Body of pancreas (tissue), 4 donors: ENCODE measurements at regions not wholly inside any gene's neighbourhood (a gene's known extent, or its start where the extent isn't known, plus 50 kb on each side); places are given as distances from the start of the nearest gene placed in this dataset.

Experiments
- ATAC-seq: fragments of 150-250 bp; one replicate; pipeline ENCODE4 v1.9.1; 2016
- DNase-seq, 4 donors: peaks; one replicate each; pipeline ENCODE4 v3.0.0-alpha.2; 2019
- H3K27ac ChIP-seq, 4 donors: fragments of 200-600 bp; sonication (generic); 1 replicate in 3 of 4; 2 replicates in 1 of 4; pipeline versions ENCODE4 v1.5.1 to v1.6.1; 2016 to 2019; ENCODE audit warnings: mild to moderate bottlenecking in 1 of 4, mixed read lengths in 1 of 4, moderate library complexity in 1 of 4
- H3K27me3 ChIP-seq, 2 donors: fragments of 200-600 bp; sonication (generic); one replicate each; pipeline ENCODE4 v1.6.0; 2016; ENCODE audit warnings: mild to moderate bottlenecking in 1 of 2
- H3K36me3 ChIP-seq, 2 donors: fragments of 200-600 bp; sonication (generic); replicated peaks in 1 of 2; 2 replicates each; pipeline ENCODE4 v1.5.1; 2016; ENCODE audit warnings: low read depth in 2 of 2; ENCODE audit not compliant: insufficient read depth in 1 of 2
- H3K4me1 ChIP-seq: fragments of 200-600 bp; sonication (generic); one replicate; pipeline ENCODE4 v1.6.0; 2016
- H3K4me3 ChIP-seq, 2 donors: fragments of 200-600 bp; sonication (generic); 1 replicate in 1 of 2; 2 replicates in 1 of 2; pipeline ENCODE4 v1.5.1; 2016 to 2019
- H3K9me3 ChIP-seq, 3 donors: fragments of 200-600 bp; sonication (generic); 1 replicate in 2 of 3; 2 replicates in 1 of 3; pipeline ENCODE4 v1.5.1; 2016
- CTCF ChIP-seq, 7 experiments: fragments of 450-650 bp in 4 of 7; fragments of 200-600 bp in 3 of 7; sonication (generic) in 3 of 7; IDR thresholded peaks; one replicate each; pipeline ENCODE4 v1.5.1; 2016 to 2019; ENCODE audit warnings: antibody characterized with exemption in 7 of 7
- POLR2A ChIP-seq, 3 donors: fragments of 450-650 bp; IDR thresholded peaks; one replicate each; pipeline ENCODE4 v1.6.1; 2016; ENCODE audit warnings: antibody characterized with exemption in 3 of 3, mild to moderate bottlenecking in 2 of 3
- WGBS, 2 donors: methylation state at CpG; one replicate each; pipeline ENCODE4 v1.1.5; 2017; 5-methylcytosine and 5-hydroxymethylcytosine counted together
- intact Hi-C: fragments of 100-400 bp; cut with DNase I; formaldehyde crosslinking; loops from one replicate; pipeline ENCODE4 v1.15.1; 2023

- ATAC-seq (no peak), DNase-seq (no peak)
- no peak for TF ChIP-seq POLR2A (IDR thresholded peaks at IDR 0.05)
- no peak for TF ChIP-seq CTCF (IDR thresholded peaks at IDR 0.05)
- no peak overlapping the region for H3K4me3 ChIP-seq
- 83 to 90% methylated on average over 33 to 41 of the region's 41 CpGs for WGBS, 2 donors
- no peaks in the 10 kb centered on the region for H3K9me3 ChIP-seq
- no peaks in the 10 kb centered on the region for H3K27me3 ChIP-seq
- no peaks in the 10 kb centered on the region for H3K4me1 ChIP-seq
- H3K36me3 ChIP-seq, result no peaks in the 10 kb centered on the region
- intact Hi-C loops, result loop anchor here (10.0 kb wide), 1 partner anchor 57 kb away; the partner anchor contains the start of gene FOXL3
- H3K27ac ChIP-seq, result no peak overlapping the region
These were observed 61.9 kb downstream of the FOXL3 start for GRCh38 chr7:351681-352480.

GRCh38 chr7:353746-354325 is 63.9 kb downstream of the FOXL3 start:
- intact Hi-C loops, result loop anchor here (10.0 kb wide), 1 partner anchor 59 kb away; the partner anchor contains the start of gene FOXL3
- Histone ChIP-seq H3K4me3 (no peak overlapping the region), H3K9me3 (no peaks in the 10 kb centered on the region), H3K27ac (no peak overlapping the region), H3K4me1 (peaks cover 10% of the 10 kb centered on the region), H3K36me3 (no peaks in the 10 kb centered on the region), H3K27me3 (no peaks in the 10 kb centered on the region)
- ATAC-seq (peak; percentile 33), DNase-seq (no peak)
- no peak for TF ChIP-seq POLR2A (IDR thresholded peaks at IDR 0.05)
- no peak for TF ChIP-seq CTCF (IDR thresholded peaks at IDR 0.05)
- 88 to 98% methylated on average over 18 to 26 of the region's 28 CpGs for WGBS, 2 donors

- H3K9me3 ChIP-seq, result no peaks in the 10 kb centered on the region
- no peak overlapping the region for H3K4me3 ChIP-seq
- no peaks in the 10 kb centered on the region for H3K27me3 ChIP-seq
- ATAC-seq (no peak), DNase-seq (no peak)
- WGBS, 2 donors, result 86 to 92% methylated on average over 16 to 24 of the region's 24 CpGs
- TF ChIP-seq CTCF (IDR thresholded peaks at IDR 0.05), result no peak
- peaks cover 10% of the 10 kb centered on the region for H3K4me1 ChIP-seq
- no peak overlapping the region for H3K27ac ChIP-seq
- no peaks in the 10 kb centered on the region for H3K36me3 ChIP-seq
- intact Hi-C loops, result loop anchor here (10.0 kb wide), 1 partner anchor 60 kb away; the partner anchor contains the start of gene FOXL3
These were observed 64.9 kb downstream of the FOXL3 start for GRCh38 chr7:354597-355470.

GRCh38 chr7:355568-355967 is 65.6 kb downstream of the FOXL3 start:
- 85 to 89% methylated on average over 5 of the region's 5 CpGs for whole genome bisulfite sequencing, 2 donors
- no peak for DNase-seq
- no peak for ATAC-seq
- intact Hi-C loops, result loop anchor here (10.0 kb wide), 1 partner anchor 61 kb away; the partner anchor contains the start of gene FOXL3
- Histone ChIP-seq H3K4me1 (peaks cover 10% of the 10 kb centered on the region), H3K27me3 (no peaks in the 10 kb centered on the region), H3K36me3 (no peaks in the 10 kb centered on the region), H3K9me3 (no peaks in the 10 kb centered on the region), H3K4me3 (no peak overlapping the region), H3K27ac (no peak overlapping the region)
- TF ChIP-seq CTCF (IDR thresholded peaks at IDR 0.05) (no peak), POLR2A (IDR thresholded peaks at IDR 0.05) (no peak)
